ENCODE measurements at regions not wholly inside any gene's neighbourhood (a gene's known extent, or its start where the extent isn't known, plus 50 kb on each side); places are given as distances from the start of the nearest gene placed in this dataset.

GRCh38 chr1:157315544-157315943, 177.3 kb upstream of the ETV3 start:
- no peak for TF ChIP-seq POLR2AphosphoS5 (IDR thresholded peaks at IDR 0.05)
- TF ChIP-seq CTCF (IDR thresholded peaks at IDR 0.05) = no peak
- no peak for TF ChIP-seq POLR2A (IDR thresholded peaks at IDR 0.05)

All from breast epithelium (tissue), 3 donors.